Suprapubic skin (tissue), 4 donors: ENCODE measurements at regions not wholly inside any gene's neighbourhood (a gene's known extent, or its start where the extent isn't known, plus 50 kb on each side); places are given as distances from the start of the nearest gene placed in this dataset.
"Not testable (repeated sequence)": the region's sequence is repeated elsewhere in the genome, so short reads cannot be mapped to it uniquely, and the experiment has no call there.

Experiments used
- DNase-seq, 2 donors: peaks; one replicate each; pipeline ENCODE4 v3.0.0-alpha.2; 2019; ENCODE audit warnings: low spot score in 2 of 2
- H3K27ac ChIP-seq: fragments of 200-600 bp; sonication (generic); one replicate; pipeline ENCODE4 v1.5.1; 2019
- H3K27me3 ChIP-seq: fragments of 200-600 bp; sonication (generic); one replicate; pipeline ENCODE4 v1.5.1; 2019
- H3K36me3 ChIP-seq: fragments of 200-600 bp; sonication (generic); one replicate; pipeline ENCODE4 v1.5.1; 2019
- H3K4me1 ChIP-seq: fragments of 200-600 bp; sonication (generic); one replicate; pipeline ENCODE4 v1.5.1; 2019
- H3K4me3 ChIP-seq: fragments of 200-600 bp; sonication (generic); one replicate; pipeline ENCODE4 v1.5.1; 2019; ENCODE audit warnings: mild to moderate bottlenecking
- H3K9me3 ChIP-seq: fragments of 200-600 bp; sonication (generic); one replicate; pipeline ENCODE4 v1.5.1; 2019
- CTCF ChIP-seq, 2 donors: fragments of 200-600 bp in 1 of 2; fragments of 450-650 bp in 1 of 2; sonication (generic) in 1 of 2; IDR thresholded peaks; one replicate each; pipeline ENCODE4 v1.5.1; 2016 to 2019; ENCODE audit warnings: antibody characterized with exemption in 2 of 2, mild to moderate bottlenecking in 1 of 2, moderate library complexity in 1 of 2
- EP300 ChIP-seq: sonication (generic); formaldehyde crosslinking; IDR thresholded peaks from one replicate; pipeline ENCODE4 v1.6.1; 2017; ENCODE audit warnings: antibody characterized with exemption
- POLR2A ChIP-seq, 2 donors: fragments of 450-650 bp; IDR thresholded peaks; one replicate each; pipeline ENCODE4 v1.6.1; 2017; ENCODE audit warnings: antibody characterized with exemption in 2 of 2, mild to moderate bottlenecking in 2 of 2, moderate library complexity in 2 of 2
- POLR2AphosphoS5 ChIP-seq, 3 donors: sonication (generic); formaldehyde crosslinking; IDR thresholded peaks; one replicate each; pipeline ENCODE4 v1.6.1; 2017; ENCODE audit warnings: antibody characterized with exemption in 3 of 3
- WGBS: methylation state at CpG from one replicate; pipeline ENCODE4 v1.1.5; 2018; 5-methylcytosine and 5-hydroxymethylcytosine counted together

- Histone ChIP-seq H3K4me3 (no peak overlapping the region), H3K27ac (no peak overlapping the region), H3K36me3 (no peaks in the 10 kb centered on the region), H3K27me3 (no peaks in the 10 kb centered on the region), H3K4me1 (no peaks in the 10 kb centered on the region), H3K9me3 (no peaks in the 10 kb centered on the region)
- TF ChIP-seq POLR2A (IDR thresholded peaks at IDR 0.05) (no peak), EP300 (no peak), CTCF (IDR thresholded peaks at IDR 0.05) (no peak), POLR2AphosphoS5 (IDR thresholded peaks at IDR 0.05) (no peak)
- no peak for DNase-seq
- WGBS: 83% methylated on average over 2 of the region's 2 CpGs
These were observed 193.4 kb upstream of the TOX3 start for GRCh38 chr16:52740333-52740732.

- not testable (repeated sequence) for H3K27ac ChIP-seq, H3K4me1 ChIP-seq, H3K4me3 ChIP-seq, H3K27me3 ChIP-seq, DNase-seq, H3K36me3 ChIP-seq, H3K9me3 ChIP-seq
- 93% methylated on average over 2 of the region's 2 CpGs for WGBS
These were observed 192.0 kb upstream of the TOX3 start for GRCh38 chr16:52738992-52739391.

GRCh38 chr16:52731219-52731875 lies 184.4 kb upstream of the TOX3 start:
- Histone ChIP-seq H3K4me3 (no peak overlapping the region), H3K4me1 (no peaks in the 10 kb centered on the region), H3K9me3 (no peaks in the 10 kb centered on the region), H3K36me3 (no peaks in the 10 kb centered on the region), H3K27ac (no peak overlapping the region), H3K27me3 (no peaks in the 10 kb centered on the region)
- TF ChIP-seq EP300: no peak
- no peak for TF ChIP-seq POLR2A (IDR thresholded peaks at IDR 0.05)
- TF ChIP-seq POLR2AphosphoS5 (IDR thresholded peaks at IDR 0.05): no peak
- TF ChIP-seq CTCF (IDR thresholded peaks at IDR 0.05): no peak
- DNase-seq: no peak
- 98% methylated on average over 6 of the region's 24 CpGs for WGBS

- no peak for DNase-seq
- H3K9me3 ChIP-seq: no peaks in the 10 kb centered on the region
- no peak overlapping the region for H3K4me3 ChIP-seq
- H3K36me3 ChIP-seq: no peaks in the 10 kb centered on the region
- WGBS: 96% methylated on average over 7 of the region's 7 CpGs
- no peaks in the 10 kb centered on the region for H3K4me1 ChIP-seq
- H3K27me3 ChIP-seq: no peaks in the 10 kb centered on the region
- no peak overlapping the region for H3K27ac ChIP-seq
- TF ChIP-seq POLR2AphosphoS5 (IDR thresholded peaks at IDR 0.05): no peak
- TF ChIP-seq CTCF (IDR thresholded peaks at IDR 0.05): no peak
- TF ChIP-seq EP300: no peak
- TF ChIP-seq POLR2A (IDR thresholded peaks at IDR 0.05): no peak
These were observed 182.8 kb upstream of the TOX3 start for GRCh38 chr16:52729731-52730130.

GRCh38 chr16:52727849-52728248 lies 180.9 kb upstream of the TOX3 start:
- H3K27ac ChIP-seq: no peak overlapping the region
- no peaks in the 10 kb centered on the region for H3K4me1 ChIP-seq
- TF ChIP-seq EP300: no peak
- TF ChIP-seq POLR2AphosphoS5 (IDR thresholded peaks at IDR 0.05): no peak
- TF ChIP-seq CTCF (IDR thresholded peaks at IDR 0.05): no peak
- no peak for TF ChIP-seq POLR2A (IDR thresholded peaks at IDR 0.05)
- 55% methylated on average over 4 of the region's 4 CpGs for WGBS
- H3K4me3 ChIP-seq: no peak overlapping the region
- H3K36me3 ChIP-seq: no peaks in the 10 kb centered on the region
- DNase-seq: no peak
- H3K9me3 ChIP-seq: no peaks in the 10 kb centered on the region
- H3K27me3 ChIP-seq: no peaks in the 10 kb centered on the region

- 33% methylated on average over 2 of the region's 2 CpGs for WGBS
These were observed 180.5 kb upstream of the TOX3 start for GRCh38 chr16:52727441-52727840.

More at GRCh38 chr16:52727441-52727840, 180.5 kb upstream of the TOX3 start:
- TF ChIP-seq POLR2AphosphoS5 (IDR thresholded peaks at IDR 0.05): no peak
- no peak for TF ChIP-seq CTCF (IDR thresholded peaks at IDR 0.05)
- no peaks in the 10 kb centered on the region for H3K27me3 ChIP-seq
- no peaks in the 10 kb centered on the region for H3K4me1 ChIP-seq
- no peak overlapping the region for H3K4me3 ChIP-seq
- no peak overlapping the region for H3K27ac ChIP-seq
- no peaks in the 10 kb centered on the region for H3K36me3 ChIP-seq
- H3K9me3 ChIP-seq: no peaks in the 10 kb centered on the region
- DNase-seq: no peak
